ENCODE measurements at regions not wholly inside any gene's neighbourhood (a gene's known extent, or its start where the extent isn't known, plus 50 kb on each side); places are given as distances from the start of the nearest gene placed in this dataset.
A peak's percentile ranks its signal among the peaks of the same experiment; 100 is the strongest.
"Not testable (repeated sequence)": the region's sequence is repeated elsewhere in the genome, so short reads cannot be mapped to it uniquely, and the experiment has no call there.

DNA sequence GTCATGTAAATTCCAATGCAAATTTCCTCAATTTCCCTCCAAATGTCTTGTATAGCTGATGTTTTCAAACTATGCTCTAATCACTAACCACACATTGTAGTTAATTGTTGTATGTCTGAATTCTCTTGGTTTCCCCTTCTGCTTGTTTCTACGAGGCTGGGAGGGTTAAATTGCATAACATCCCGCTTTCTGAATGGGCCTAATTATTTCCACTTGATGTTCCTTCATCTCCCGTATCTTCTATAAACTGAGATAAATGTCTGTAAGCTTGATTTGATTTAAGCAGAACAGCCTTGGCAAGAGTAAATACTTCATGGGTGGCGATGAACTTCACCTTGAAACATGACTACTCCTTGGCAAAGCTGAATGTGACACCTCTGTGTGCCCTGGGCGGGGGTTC is 72.2 kb downstream of the SERINC2 start:
- DNase-seq (ENCODE audit: low spot score), result no peak

- DNase-seq (ENCODE audit: low spot score), result no peak
Measured at GRCh38 chr1:31487143-31487542, 74.1 kb downstream of the SERINC2 start.

- DNase-seq (ENCODE audit: low spot score), result no peak
Measured at GRCh38 chr1:31487721-31488293, 74.8 kb downstream of the SERINC2 start.

- DNase-seq (ENCODE audit: low spot score), result no peak
Measured at GRCh38 chr1:31488528-31488927, 75.5 kb downstream of the SERINC2 start.

- not testable (repeated sequence) for DNase-seq (ENCODE audit: low spot score)
Measured at GRCh38 chr1:31489575-31489974, 76.6 kb downstream of the SERINC2 start.

- not testable (repeated sequence) for DNase-seq (ENCODE audit: low spot score)
Measured at GRCh38 chr1:31490596-31490995, 77.6 kb downstream of the SERINC2 start.

- DNase-seq (ENCODE audit: low spot score), result not testable (repeated sequence)
Measured at GRCh38 chr1:31495351-31495750, 81.0 kb upstream of the TINAGL1 start.

DNA sequence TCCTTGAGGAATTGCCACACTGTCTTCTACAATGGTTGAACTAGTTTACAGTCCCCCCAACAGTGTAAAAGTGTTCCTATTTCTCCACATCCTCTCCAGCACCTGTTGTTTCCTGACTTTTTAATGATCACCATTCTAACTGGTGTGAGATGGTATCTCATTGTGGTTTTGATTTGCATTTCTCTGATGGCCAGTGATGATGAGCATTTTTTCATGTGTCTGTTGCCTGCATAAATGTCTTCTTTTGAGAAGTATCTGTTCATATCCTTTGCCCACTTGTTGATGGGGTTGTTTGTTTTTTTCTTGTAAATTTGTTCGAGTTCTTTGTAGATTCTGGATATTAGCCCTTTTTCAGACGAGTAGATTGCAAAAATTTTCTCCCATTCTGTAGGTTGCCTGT is 80.5 kb upstream of the TINAGL1 start:
- not testable (repeated sequence) for DNase-seq (ENCODE audit: low spot score)

DNA sequence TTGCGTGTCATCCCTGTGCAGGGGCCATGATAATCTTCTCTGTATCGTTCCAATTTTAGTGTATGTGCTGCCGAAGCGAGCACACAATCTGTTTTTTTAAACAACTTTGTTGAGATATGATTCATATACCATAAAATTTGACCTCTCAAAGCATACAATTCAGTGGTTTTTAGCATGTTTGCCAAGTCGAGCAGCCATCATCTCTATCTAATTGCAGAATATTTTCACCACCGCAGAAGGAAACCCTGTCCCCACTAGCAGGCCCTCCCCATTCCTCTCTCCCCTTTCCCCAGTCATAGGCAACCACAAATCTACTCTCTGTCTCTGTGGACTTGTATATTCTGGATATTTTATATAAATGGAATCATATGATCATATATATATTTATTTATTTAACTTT is 78.7 kb upstream of the TINAGL1 start:
- DNase-seq (ENCODE audit: low spot score), result no peak

GRCh38 chr1:31498376-31499040 is 77.8 kb upstream of the TINAGL1 start:
- DNase-seq (ENCODE audit: low spot score), result no peak

DNA sequence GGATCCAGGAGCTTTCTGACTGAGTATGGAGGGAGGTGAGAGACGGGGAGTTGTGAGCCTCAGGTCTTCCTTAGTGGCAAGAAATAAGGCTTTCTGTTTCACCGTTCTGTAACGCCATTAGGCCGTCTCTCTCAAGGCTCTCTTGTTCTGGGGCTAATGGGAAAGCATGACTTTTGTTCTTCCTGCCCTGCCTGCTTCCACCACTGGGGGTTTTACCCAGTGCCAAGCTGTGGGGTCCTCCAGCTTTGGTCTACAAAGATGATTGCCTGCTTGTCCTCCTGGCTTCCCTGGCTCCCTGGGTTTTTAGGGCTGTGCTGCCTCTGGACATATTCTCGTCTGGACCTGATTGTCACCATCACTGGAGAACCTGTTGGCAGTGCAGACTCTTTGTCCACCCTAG is 74.8 kb upstream of the TINAGL1 start:
- no peak for DNase-seq (ENCODE audit: low spot score)

DNA sequence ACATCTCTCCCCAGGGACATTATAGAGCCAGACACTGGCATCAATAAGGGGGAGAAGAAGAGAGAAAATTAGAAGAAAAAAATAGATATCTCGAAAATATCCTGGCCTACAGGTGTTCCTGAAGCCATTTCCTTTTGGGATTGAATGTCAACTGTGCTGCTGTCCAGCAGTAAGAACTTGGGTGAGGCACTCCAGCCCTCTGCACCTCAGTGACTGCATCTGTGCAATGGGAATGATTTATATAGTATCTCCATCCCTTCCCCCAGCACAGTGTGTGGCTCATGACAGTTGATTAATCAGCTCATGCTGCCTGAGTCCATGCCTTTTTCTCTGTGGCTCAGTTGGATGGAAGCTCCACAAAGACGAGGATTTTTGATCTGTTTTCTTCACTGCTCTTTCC is 74.1 kb upstream of the TINAGL1 start:
- DNase-seq (ENCODE audit: low spot score), result no peak

GRCh38 chr1:31502926-31503511 is 73.3 kb upstream of the TINAGL1 start:
- no peak for DNase-seq (ENCODE audit: low spot score)

GRCh38 chr1:31503570-31503969 is 72.7 kb upstream of the TINAGL1 start:
- no peak for DNase-seq (ENCODE audit: low spot score)

- DNase-seq (ENCODE audit: low spot score), result no peak
Measured at GRCh38 chr1:31504001-31504400, 72.3 kb upstream of the TINAGL1 start.

- peak; percentile 88 for DNase-seq (ENCODE audit: low spot score)
Measured at GRCh38 chr1:31505911-31506497, 70.3 kb upstream of the TINAGL1 start.

DNA sequence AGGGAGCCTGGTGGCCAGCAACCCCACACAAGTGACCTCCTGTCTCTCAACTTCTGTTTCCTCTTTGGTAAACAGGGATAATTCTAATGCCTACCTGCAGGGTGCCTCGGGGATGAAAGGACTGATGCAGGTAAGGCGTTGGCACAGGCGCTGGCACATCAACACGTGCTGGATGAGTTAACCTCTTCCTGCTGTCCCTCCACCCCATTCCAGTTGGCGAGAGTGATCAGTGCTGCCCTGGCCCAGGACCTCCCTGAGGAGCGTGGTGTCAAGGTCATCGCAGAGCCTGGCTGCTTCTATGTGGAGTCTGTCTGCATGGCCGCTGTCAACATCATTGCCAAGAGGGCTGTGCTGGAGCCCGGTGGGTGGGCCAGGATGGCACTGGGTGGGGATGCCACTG is 69.1 kb upstream of the TINAGL1 start:
- no peak for DNase-seq (ENCODE audit: low spot score)

GRCh38 chr1:31507676-31508530 is 68.4 kb upstream of the TINAGL1 start:
- DNase-seq (ENCODE audit: low spot score), result no peak

- DNase-seq (ENCODE audit: low spot score), result peak; percentile 47
Measured at GRCh38 chr1:31509124-31510072, 66.9 kb upstream of the TINAGL1 start.

GRCh38 chr1:31510304-31510703 is 66.0 kb upstream of the TINAGL1 start:
- no peak for DNase-seq (ENCODE audit: low spot score)
